Spleen (tissue), 7 donors: ENCODE measurements at regions not wholly inside any gene's neighbourhood (a gene's known extent, or its start where the extent isn't known, plus 50 kb on each side); places are given as distances from the start of the nearest gene placed in this dataset.

Source experiments
- POLR2A ChIP-seq, 3 donors: fragments of 450-650 bp; IDR thresholded peaks; one replicate each; pipeline ENCODE4 v1.5.1; 2017; ENCODE audit warnings: antibody characterized with exemption in 3 of 3, mild to moderate bottlenecking in 1 of 3
- TF ChIP-seq, protein P1 (sequence below), 11 experiments: fragments of 200-600 bp in 7 of 11; fragments of 450-650 bp in 4 of 11; sonication (generic) in 4 of 11; IDR thresholded peaks in 8 of 11; conservative IDR thresholded peaks in 3 of 11; 1 replicate in 7 of 11; 2 replicates in 4 of 11; pipeline versions ENCODE4 v1.4.0 to v1.8.0; 2016 to 2021; ENCODE audit warnings: antibody characterized with exemption in 11 of 11, inconsistent platforms in 4 of 11, mild to moderate bottlenecking in 1 of 11
- donor health status: DM: no; HTN: no; CAD: no; lungs with moderate emphysema.
- donor health status: DM: no; HTN: no; CAD: no.
- donor health status: DM: no; HTN: no; CAD: no.

- TF ChIP-seq, protein P1, sequence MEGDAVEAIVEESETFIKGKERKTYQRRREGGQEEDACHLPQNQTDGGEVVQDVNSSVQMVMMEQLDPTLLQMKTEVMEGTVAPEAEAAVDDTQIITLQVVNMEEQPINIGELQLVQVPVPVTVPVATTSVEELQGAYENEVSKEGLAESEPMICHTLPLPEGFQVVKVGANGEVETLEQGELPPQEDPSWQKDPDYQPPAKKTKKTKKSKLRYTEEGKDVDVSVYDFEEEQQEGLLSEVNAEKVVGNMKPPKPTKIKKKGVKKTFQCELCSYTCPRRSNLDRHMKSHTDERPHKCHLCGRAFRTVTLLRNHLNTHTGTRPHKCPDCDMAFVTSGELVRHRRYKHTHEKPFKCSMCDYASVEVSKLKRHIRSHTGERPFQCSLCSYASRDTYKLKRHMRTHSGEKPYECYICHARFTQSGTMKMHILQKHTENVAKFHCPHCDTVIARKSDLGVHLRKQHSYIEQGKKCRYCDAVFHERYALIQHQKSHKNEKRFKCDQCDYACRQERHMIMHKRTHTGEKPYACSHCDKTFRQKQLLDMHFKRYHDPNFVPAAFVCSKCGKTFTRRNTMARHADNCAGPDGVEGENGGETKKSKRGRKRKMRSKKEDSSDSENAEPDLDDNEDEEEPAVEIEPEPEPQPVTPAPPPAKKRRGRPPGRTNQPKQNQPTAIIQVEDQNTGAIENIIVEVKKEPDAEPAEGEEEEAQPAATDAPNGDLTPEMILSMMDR (IDR thresholded peaks at IDR 0.05 in 8 of 11, conservative IDR thresholded peaks at IDR 0.05 in 3 of 11), result no peak
- no peak for TF ChIP-seq POLR2A (IDR thresholded peaks at IDR 0.05)
These were observed 138.9 kb downstream of the GADD45G start for GRCh38 chr9:89743573-89744254.
